AG20443 (cell line): ENCODE measurements at regions not wholly inside any gene's neighbourhood (a gene's known extent, or its start where the extent isn't known, plus 50 kb on each side); places are given as distances from the start of the nearest gene placed in this dataset.

Experiments
- DNase-seq: peaks from one replicate; pipeline ENCODE4 v3.0.0; 2012; ENCODE audit warnings: low spot score, mixed read lengths

GRCh38 chr12:13288937-13289652, 92.6 kb downstream of the EMP1 start:
- no peak for DNase-seq

GRCh38 chr12:13288501-13288900, 92.0 kb downstream of the EMP1 start:
- DNase-seq = no peak

DNA sequence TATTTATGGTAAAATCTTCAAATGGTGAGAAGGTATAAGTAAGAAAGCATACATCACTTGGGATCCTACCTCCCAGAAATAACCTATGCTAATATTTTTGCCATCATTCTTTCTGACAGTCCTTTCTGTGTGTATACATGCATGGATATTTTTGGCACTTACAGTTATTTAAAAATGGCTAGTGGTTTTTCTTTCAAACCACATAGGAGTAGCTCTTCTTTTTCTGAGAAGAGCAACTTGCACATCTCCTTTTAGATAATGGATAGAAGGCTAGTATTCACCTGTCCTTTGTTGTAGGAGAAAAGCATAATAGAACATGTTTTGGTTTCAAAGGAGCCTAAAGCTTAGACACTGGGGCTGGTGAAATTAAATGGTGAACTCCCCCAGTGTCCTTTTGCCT, 87.3 kb downstream of the EMP1 start:
- DNase-seq = no peak

DNA sequence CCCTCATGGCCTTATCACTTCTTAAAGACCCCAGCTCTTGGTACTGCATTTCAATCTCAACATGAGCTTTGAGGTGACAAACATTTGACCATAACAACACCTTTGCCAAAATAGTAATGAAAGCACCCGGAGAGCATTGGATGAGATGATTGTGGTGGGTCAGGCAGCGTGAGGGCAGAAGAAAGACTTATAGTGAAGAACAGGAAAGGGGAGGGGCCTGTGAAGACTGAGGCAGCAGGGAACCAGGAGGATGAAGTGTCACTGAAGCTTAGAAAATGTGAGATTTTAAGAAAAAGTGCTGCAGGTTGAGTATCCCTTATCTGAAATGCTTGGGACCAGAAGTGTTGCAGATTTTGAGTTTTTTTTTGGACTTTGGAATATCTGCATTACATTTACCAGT, 86.3 kb downstream of the EMP1 start:
- no peak for DNase-seq

DNA sequence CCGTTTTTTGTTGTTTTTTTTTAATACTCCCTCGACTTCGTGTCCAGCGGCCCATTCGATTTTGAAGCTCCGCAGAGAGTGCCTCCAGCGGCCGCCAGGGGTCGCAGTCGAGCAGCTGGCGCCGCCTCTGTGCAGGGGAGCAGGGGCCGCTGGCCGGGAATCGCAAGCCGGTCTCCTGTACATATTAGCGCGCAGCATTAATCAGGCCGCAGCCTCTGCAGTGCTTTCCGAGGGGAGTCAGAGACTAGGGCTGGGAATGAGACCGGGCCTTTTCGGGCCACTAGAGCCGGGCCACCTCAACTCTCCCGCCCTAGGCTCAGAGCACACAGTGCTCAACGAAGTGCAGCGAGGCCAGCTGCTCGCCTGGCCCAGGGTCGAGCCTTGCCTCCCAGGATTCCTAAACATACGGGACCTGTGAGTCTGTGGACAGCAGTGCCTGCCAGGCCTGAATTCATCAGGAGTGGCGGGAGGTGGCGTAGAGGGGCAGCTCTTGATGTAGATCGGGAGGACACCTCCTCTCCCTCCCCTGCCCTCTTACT, 81.8 kb downstream of the EMP1 start:
- DNase-seq = peak; percentile 93

DNA sequence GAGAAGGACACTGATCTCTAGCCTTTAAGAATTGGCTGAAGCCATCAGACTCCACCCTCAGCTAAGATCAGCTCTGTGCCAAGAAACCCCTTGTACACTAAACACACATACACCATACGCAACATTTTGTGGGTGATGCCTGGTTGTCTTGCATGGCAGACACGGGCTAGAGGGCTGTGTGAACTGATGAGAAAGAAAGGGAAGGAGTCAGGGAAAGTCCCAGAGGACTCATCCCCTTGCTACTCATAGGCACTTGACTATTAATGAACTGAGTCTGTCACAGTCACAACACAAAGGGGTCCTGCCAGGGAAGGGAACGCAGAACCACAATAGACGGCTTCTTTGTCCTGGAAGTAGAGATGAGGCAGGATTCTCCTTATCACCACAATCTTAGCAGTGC, 80.8 kb downstream of the EMP1 start:
- DNase-seq = no peak

DNA sequence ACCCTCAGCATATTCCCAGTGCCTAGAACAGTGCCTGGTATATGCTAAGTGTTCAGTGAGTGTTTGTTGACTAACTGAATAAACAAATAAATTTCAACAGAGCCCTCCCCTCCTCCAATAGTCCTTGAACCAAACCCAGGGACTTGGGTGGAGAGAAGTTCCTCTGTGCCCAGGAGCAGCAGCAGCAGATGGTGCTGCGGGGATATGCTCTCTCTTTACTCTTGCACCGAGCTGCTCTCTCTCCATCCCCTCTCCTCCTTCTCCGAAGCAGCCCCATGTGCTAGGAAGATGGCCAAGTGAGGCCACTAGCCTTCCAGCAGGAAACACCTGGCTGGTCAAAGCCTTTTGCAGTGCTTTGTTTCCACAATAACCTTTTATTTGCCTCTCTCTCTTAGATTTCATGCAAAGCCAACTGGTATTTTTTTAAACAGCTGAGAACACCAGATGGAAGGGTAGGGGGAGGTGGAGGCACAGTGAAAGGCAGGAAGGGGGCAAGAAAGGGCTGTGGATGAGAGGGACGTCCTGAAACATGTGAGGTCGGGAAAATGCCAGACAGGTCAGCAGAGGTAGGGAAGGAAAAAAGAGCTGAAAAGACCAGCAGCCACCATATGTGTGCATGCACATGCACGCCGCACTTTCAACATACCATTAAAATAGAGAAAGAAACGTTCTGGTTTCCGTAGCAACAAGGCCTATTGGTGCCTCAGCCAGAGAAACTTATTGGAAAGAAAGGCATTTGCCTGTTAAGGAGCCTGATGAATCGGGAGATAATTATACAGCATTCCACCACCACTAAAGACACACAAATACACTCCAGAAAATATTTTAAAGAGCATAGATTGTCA, 78.9 kb downstream of the EMP1 start:
- no peak for DNase-seq

DNA sequence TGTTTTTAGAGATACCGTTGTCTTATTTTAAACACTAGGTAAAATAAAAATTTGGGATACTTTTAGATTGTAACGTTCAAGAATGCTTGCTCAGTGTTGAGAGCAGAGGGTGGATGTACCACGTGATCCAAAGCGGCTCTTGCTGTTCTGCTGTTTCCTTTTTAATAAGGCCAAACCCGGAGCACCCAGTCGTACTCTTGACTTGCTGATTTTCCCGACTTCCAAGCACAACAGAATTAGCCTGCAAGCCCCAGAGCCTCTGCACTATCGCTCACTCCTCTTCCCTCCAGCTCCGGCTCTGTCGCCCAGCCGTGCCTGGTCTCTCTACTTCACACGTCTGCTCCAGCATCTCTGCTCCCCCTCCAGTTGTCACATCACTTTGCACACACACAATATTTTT, 77.3 kb downstream of the EMP1 start:
- no peak for DNase-seq

DNA sequence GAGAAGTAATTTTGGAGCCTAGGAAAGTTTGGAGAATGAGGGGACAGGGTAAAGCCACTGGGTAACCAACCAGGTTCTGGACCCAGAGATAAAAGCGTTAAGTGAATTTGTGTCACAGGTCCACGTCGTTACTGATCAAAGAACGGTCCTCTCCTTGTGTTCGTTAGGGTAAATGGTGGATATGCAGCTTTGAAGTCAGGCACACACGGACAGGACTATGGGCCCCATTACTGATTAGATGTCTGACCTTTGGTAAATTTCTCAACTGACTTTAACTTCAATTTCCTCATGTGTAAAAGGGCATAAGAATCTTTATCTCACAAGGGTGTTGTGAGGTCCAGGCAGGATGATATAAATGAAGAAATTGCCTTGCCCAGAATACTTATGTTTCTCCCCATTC, 76.6 kb downstream of the EMP1 start:
- DNase-seq = no peak

- DNase-seq = no peak
Measured at GRCh38 chr12:13270817-13271216, 74.3 kb downstream of the EMP1 start.
